HEK293T (cell line): ENCODE measurements at regions not wholly inside any gene's neighbourhood (a gene's known extent, or its start where the extent isn't known, plus 50 kb on each side); places are given as distances from the start of the nearest gene placed in this dataset.
"Not testable (repeated sequence)": the region's sequence is repeated elsewhere in the genome, so short reads cannot be mapped to it uniquely, and the experiment has no call there.

Source experiments
- FOXM1 ChIP-seq: fragments of 450-650 bp; IDR thresholded peaks from 2 replicates; pipeline ENCODE4 v1.6.1; 2017; ENCODE audit warnings: mild to moderate bottlenecking, borderline replicate concordance
- L3MBTL2 ChIP-seq: fragments of 450-650 bp; conservative IDR thresholded peaks from 2 replicates; pipeline ENCODE4 v1.6.1; 2016; ENCODE audit warnings: mild to moderate bottlenecking
- SP1 ChIP-seq: fragments of 450-650 bp; IDR thresholded peaks from 2 replicates; pipeline ENCODE4 v1.6.1; 2017
- TARDBP ChIP-seq: fragments of 450-650 bp; IDR thresholded peaks from 2 replicates; pipeline ENCODE4 v1.6.1; 2016

- TF ChIP-seq FOXM1, L3MBTL2, SP1, TARDBP: not testable (repeated sequence)
Measured at GRCh38 chr13:22941495-22941894, 239.3 kb upstream of the SGCG start.
